ENCODE measurements at regions not wholly inside any gene's neighbourhood (a gene's known extent, or its start where the extent isn't known, plus 50 kb on each side); places are given as distances from the start of the nearest gene placed in this dataset.

- H3K4me3 ChIP-seq (replicated peaks; ENCODE audit: insufficient read depth, low read length), result no peak overlapping the region
- DNase-seq (ENCODE audit: low read depth in 1 of 2, low spot score in 1 of 2), result no peak
Observed at GRCh38 chr2:147538821-147539220, 306.0 kb upstream of the ACVR2A start.

GRCh38 chr2:147538088-147538487, 306.7 kb upstream of the ACVR2A start:
- no peak for DNase-seq (ENCODE audit: low read depth in 1 of 2, low spot score in 1 of 2)
- no peaks in the 10 kb centered on the region for H3K27me3 ChIP-seq (ENCODE audit: insufficient read depth, poor library complexity, severe bottlenecking)
- no peak overlapping the region for H3K27ac ChIP-seq (replicated peaks)
- H3K4me3 ChIP-seq (replicated peaks; ENCODE audit: insufficient read depth, low read length), result no peak overlapping the region
- TF ChIP-seq GABPA (IDR thresholded peaks at IDR 0.05; ENCODE audit: low read depth) (no peak), REST (IDR thresholded peaks at IDR 0.05; ENCODE audit: insufficient replicate concordance, low read depth) (no peak), POLR2AphosphoS5 (IDR thresholded peaks at IDR 0.05; ENCODE audit: low read depth) (no peak), CTCF (IDR thresholded peaks at IDR 0.05; ENCODE audit: insufficient read depth, low read length) (no peak), SPI1 (IDR thresholded peaks at IDR 0.05; ENCODE audit: borderline replicate concordance, low read depth) (no peak)

More at GRCh38 chr2:147538821-147539220, 306.0 kb upstream of the ACVR2A start:
- TF ChIP-seq GABPA (IDR thresholded peaks at IDR 0.05; ENCODE audit: low read depth), result no peak
- TF ChIP-seq POLR2AphosphoS5 (IDR thresholded peaks at IDR 0.05; ENCODE audit: low read depth), result no peak
- TF ChIP-seq SPI1 (IDR thresholded peaks at IDR 0.05; ENCODE audit: borderline replicate concordance, low read depth), result no peak
- TF ChIP-seq CTCF (IDR thresholded peaks at IDR 0.05; ENCODE audit: insufficient read depth, low read length), result no peak
- no peak for TF ChIP-seq REST (IDR thresholded peaks at IDR 0.05; ENCODE audit: insufficient replicate concordance, low read depth)
- H3K27me3 ChIP-seq (ENCODE audit: insufficient read depth, poor library complexity, severe bottlenecking), result no peaks in the 10 kb centered on the region
- H3K27ac ChIP-seq (replicated peaks), result no peak overlapping the region

GRCh38 chr2:147531269-147531668, 313.6 kb upstream of the ACVR2A start:
- no peak overlapping the region for H3K4me3 ChIP-seq (replicated peaks; ENCODE audit: insufficient read depth, low read length)
- no peak for TF ChIP-seq SPI1 (IDR thresholded peaks at IDR 0.05; ENCODE audit: borderline replicate concordance, low read depth)
- TF ChIP-seq POLR2AphosphoS5 (IDR thresholded peaks at IDR 0.05; ENCODE audit: low read depth), result no peak
- TF ChIP-seq GABPA (IDR thresholded peaks at IDR 0.05; ENCODE audit: low read depth), result no peak
- no peak for TF ChIP-seq CTCF (IDR thresholded peaks at IDR 0.05; ENCODE audit: insufficient read depth, low read length)
- TF ChIP-seq REST (IDR thresholded peaks at IDR 0.05; ENCODE audit: insufficient replicate concordance, low read depth), result no peak
- no peak for DNase-seq (ENCODE audit: low read depth in 1 of 2, low spot score in 1 of 2)
- peaks cover 4% of the 10 kb centered on the region for H3K27me3 ChIP-seq (ENCODE audit: insufficient read depth, poor library complexity, severe bottlenecking)
- no peak overlapping the region for H3K27ac ChIP-seq (replicated peaks)

Measured in HL-60 (cell line).